SU-DHL-6 (cell line): ENCODE measurements at regions not wholly inside any gene's neighbourhood (a gene's known extent, or its start where the extent isn't known, plus 50 kb on each side); places are given as distances from the start of the nearest gene placed in this dataset.

Source experiments
- EZH2phosphoT487 ChIP-seq: fragments of 200-600 bp; sonication (generic), shearing (Covaris generic); conservative IDR thresholded peaks from 2 replicates; pipeline ENCODE4 v1.6.1; 2018; ENCODE audit warnings: mild to moderate bottlenecking, antibody characterized with exemption, low read length, moderate library complexity, mixed read lengths
- TF ChIP-seq, protein P1 (sequence below): fragments of 200-600 bp; sonication (generic); IDR thresholded peaks from one replicate; pipeline ENCODE4 v1.5.1; 2017; ENCODE audit warnings: antibody characterized with exemption, mild to moderate bottlenecking, low read length, moderate library complexity; ENCODE audit not compliant: insufficient read depth, poor library complexity, severe bottlenecking

DNA sequence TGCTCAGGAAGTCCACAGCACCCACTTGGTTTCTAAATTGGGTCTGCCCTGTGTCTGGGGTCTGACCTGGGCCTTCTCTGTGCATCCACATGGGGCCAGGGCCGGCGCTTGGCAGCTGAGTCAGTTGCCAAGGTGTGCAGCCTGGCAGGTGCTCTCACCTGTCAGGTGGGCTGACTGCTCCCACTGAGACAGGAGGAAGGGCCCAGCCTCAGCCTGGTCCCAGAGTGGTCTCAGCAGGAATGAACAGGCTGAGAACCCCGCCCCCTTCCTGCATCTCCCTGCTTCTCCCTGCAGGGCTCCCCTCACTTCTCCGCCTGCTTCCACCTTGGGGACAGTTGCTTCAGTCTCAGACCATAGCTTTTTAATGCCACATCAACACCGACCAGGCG is 60.5 kb downstream of the BARX1 start:
- TF ChIP-seq, protein P1, sequence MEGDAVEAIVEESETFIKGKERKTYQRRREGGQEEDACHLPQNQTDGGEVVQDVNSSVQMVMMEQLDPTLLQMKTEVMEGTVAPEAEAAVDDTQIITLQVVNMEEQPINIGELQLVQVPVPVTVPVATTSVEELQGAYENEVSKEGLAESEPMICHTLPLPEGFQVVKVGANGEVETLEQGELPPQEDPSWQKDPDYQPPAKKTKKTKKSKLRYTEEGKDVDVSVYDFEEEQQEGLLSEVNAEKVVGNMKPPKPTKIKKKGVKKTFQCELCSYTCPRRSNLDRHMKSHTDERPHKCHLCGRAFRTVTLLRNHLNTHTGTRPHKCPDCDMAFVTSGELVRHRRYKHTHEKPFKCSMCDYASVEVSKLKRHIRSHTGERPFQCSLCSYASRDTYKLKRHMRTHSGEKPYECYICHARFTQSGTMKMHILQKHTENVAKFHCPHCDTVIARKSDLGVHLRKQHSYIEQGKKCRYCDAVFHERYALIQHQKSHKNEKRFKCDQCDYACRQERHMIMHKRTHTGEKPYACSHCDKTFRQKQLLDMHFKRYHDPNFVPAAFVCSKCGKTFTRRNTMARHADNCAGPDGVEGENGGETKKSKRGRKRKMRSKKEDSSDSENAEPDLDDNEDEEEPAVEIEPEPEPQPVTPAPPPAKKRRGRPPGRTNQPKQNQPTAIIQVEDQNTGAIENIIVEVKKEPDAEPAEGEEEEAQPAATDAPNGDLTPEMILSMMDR = no peak
- TF ChIP-seq EZH2phosphoT487 = no peak
